Stimulated activated CD8-positive, alpha-beta memory T cell treated with anti-CD3 and anti-CD28 coated beads, Interleukin-15, amount 100 ng/mL, for 4 hours (primary cell): ENCODE measurements at regions not wholly inside any gene's neighbourhood (a gene's known extent, or its start where the extent isn't known, plus 50 kb on each side); places are given as distances from the start of the nearest gene placed in this dataset.

ENCODE experiments used
- DNase-seq, 2 donors: peaks; one replicate each; pipeline ENCODE4 v3.0.0-alpha.2; 2020; ENCODE audit warnings: low read depth in 2 of 2

GRCh38 chr4:14835708-14836425, 166.4 kb upstream of the CPEB2 start:
- DNase-seq, result no peak

GRCh38 chr4:14837860-14838259, 164.4 kb upstream of the CPEB2 start:
- no peak for DNase-seq

DNA sequence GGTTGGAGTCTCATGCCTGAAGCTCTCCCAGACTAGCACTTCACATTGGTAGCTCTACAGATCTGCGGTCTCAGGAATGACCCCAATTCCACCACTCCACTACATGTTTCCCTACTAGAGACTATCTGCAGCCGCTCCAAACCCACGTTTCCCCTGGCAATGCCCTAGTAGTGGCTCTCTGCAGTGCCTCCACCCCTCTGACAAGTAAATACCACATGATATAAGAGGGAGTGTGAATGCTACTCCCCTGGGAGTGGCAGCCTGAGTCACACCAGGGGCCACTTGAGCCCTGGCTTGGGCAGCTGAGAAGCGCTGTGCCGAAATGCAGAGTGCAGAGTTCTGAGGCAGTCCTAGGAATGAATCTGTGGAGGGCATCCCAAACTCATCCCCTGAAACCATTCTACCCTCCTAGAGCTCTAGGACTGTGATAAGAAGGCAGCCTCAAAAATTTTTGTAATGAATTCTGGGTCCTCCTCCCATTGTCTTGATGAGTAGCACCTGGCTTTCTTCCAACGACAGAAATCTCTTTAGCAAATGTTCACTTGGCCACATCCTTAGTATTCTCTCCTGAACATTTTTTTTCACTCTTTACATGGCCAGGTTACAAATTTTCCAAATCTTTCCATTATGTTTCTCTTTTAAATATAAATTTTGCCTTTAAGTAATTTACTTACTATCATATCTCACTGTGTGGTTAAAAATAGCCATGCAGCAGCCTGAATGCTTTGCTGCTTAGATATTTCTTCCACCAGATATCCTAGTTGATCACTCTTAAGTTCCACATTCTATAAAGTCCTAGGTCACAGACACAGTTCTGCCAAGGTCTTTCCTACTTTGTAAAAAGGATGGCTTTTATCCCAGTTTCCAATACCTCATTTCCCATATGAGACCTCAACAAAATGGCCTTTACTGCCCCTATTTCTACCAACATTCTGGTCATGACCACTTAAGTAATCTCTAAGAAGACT, 160.2 kb upstream of the CPEB2 start:
- DNase-seq, result no peak

- no peak for DNase-seq
Observed at GRCh38 chr4:14842964-14843630, 159.2 kb upstream of the CPEB2 start.

- no peak for DNase-seq
Observed at GRCh38 chr4:14844061-14844460, 158.2 kb upstream of the CPEB2 start.

DNA sequence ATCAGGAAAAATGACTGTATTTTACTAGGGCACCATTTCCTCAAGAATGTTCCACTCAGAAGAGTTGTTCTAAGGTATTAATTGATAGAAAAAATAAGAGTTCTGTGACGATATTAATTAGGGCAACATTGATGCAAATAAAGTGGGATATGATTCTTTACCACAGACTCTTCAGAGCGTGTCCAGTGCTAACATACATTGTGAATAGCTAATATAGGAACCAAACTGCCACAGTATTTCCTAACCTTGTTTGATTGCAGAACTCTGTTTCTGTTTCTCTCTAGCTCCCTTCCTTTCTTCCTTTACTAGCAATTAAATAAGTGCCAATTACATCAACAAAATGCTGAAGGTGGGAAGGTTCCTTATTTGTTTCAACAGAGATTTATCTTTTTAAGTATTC, 154.1 kb upstream of the CPEB2 start:
- DNase-seq, result no peak

DNA sequence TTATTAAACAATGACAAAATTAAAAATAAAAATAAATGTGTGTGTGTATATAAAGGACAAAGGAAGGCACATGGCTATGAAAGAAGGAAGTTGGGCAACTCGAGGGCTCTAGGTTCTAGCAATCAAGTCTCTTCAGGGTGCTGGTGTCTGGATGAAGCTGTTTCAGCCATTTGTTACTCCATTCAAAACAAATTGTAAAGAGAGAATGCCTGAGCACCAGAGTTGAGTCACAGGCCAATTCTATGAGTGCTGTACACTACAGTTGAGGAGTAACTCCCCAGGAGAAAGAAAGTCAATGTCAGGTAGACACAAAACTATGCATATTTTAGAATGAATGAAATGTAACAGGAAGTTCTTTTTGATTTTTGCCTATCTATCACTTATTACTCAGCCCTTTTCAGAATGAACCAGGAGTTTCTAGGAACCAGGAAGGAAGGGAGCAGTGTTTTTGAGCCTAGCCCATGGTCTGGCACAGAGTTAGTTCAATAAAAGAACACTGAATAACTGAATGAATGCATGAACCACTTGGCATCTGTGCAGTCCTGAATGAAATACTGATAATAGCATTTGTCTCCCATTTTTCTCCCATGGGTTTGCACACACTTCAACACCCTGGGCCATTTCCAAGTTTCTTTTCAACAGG, 151.7 kb upstream of the CPEB2 start:
- DNase-seq, result no peak

DNA sequence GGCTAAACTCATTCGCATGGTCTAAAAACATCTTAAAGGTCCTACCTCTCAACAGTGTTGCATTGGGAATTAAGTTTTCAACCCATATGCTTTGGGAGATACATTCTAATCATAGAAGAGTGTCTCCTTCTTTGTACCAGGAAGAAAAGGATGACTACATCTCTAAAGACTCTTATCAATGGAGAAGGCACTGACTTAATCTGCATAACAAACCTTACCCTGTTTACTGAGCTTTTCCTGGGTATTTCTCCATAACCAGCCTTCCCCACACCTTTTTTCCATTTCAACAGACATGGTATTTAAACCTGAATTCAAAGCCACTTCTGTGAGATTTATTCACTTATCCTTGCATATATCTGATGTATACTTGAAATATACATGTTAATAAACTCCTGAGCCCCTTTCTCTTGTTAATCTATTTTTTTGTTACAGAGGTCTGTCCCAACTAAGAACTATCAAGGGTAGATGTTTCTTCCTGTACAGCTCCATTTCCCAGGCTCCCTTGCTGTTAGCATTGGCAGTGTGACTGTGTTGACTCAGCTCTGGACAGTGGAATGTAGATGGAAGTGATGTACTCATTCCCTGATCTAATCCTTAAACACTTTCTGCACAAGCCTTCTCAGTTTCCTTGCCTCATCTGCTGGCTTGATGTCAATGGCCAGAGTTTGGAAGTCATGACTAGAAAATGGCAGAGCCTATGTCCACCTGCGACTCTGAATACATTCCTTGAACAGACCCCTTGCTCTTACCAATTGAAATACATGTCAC, 148.9 kb upstream of the CPEB2 start:
- DNase-seq, result no peak

- DNase-seq, result no peak
Observed at GRCh38 chr4:14855719-14856061, 146.6 kb upstream of the CPEB2 start.

DNA sequence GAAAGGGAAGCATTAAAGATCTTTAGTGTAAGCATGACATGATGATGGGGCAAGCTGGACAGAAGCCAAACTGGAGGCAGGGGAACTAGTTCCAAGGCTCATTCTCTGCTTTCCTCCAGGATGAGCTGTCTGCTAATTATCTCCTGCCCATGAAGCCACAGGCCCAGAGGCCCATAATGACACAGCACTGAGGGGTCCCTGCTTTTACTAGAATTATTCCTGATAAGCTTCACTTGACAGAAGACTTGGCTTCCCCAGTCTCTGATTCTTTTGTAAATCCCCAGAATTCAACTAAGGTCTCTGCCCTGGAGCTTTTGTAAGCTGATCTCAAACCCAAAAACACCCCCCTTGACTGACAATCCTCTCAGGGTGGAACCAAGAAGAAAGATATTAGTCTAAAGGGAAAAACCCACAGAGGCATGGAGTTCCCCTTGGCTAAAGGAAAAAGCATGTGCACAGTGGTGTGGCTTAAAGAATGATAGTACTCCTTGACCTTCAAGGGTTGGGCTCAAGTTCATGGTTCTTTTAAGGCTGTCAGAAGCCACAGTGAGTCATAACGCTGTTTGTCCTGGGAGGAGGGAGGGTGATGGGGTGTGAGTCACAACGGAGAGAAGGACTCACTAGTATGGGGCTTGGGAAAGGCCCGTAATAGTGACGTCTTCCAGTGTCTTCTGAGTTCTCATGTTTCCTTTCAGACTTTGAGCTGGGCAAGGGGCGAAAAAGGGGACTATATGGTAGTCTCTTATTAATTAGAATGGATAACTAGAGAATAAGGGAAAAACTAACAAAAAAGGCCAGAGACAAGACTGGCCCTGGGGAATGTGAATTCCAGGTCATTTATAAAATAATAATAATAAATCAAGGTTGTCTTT, 146.0 kb upstream of the CPEB2 start:
- DNase-seq, result peak in 1 of 2 donors; percentile 10

- no peak for DNase-seq
Observed at GRCh38 chr4:14856934-14857235, 145.4 kb upstream of the CPEB2 start.

- no peak for DNase-seq
Observed at GRCh38 chr4:14857475-14857874, 144.8 kb upstream of the CPEB2 start.

- no peak for DNase-seq
Observed at GRCh38 chr4:14857981-14858380, 144.3 kb upstream of the CPEB2 start.

- DNase-seq, result no peak
Observed at GRCh38 chr4:14862891-14863290, 139.4 kb upstream of the CPEB2 start.

GRCh38 chr4:14863418-14864364, 138.6 kb upstream of the CPEB2 start:
- no peak for DNase-seq

DNA sequence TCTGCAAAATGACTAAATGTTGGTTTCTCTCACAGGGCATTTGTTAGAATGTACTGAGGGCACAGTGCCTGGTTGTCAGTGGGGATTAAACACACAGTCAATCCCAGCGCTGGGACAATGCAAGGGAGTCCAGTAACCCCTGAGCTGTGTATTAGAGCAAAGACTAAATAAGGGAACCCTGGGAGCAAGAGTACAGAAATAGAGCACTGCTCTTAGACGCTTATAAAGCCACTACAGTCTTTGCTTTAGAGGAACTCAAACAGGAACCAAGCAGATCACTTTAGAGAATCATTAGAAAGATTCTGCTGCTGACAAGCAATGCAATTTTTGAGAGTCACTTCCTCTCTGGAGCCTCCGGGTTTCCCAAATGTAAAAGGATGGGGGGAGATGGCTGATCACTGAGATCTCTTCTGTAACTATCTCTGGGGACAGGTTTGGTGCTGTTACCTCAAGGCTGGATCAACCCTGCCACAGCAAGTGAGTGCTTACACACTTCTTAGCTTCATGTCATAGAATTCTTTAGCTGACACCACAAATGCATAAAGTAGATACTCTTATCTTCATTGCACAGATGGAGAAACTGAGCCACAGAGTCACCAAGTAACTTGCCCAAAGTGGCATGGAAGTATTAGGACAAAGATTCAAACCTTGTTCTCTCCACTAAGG, 137.8 kb upstream of the CPEB2 start:
- no peak for DNase-seq

DNA sequence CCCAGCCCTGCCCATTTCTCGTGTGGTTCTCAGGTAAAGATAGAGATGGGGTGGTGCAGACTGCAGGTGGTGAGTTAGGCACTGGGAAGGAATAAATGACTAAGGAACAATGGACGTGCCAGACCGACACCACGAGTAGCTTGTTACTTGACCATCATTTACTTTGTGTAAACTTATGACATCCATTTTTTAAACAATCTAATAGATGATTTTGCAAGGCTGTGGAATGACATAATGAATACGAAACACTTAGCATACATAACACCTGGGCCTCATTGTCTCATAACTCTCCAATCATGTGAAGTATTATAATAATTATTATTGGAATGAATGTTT, 137.3 kb upstream of the CPEB2 start:
- DNase-seq, result no peak

DNA sequence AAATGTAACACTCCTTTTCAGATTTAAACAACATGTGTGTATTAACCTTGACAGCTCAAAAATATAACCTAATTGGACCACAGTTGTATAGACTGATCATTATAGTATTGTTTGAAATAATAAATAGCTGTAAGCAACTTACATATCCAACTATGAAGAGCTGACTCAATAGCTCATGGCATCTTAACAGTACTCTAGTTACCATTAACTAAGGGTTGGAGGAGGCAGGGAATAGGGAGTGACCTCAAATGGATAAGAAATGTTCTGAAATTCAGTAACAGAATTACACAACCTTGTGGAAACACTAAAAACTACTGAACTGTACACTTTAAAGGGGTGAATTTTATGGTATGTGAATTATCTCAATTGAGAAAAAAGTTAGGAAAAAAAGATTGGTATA, 136.5 kb upstream of the CPEB2 start:
- DNase-seq, result no peak

DNA sequence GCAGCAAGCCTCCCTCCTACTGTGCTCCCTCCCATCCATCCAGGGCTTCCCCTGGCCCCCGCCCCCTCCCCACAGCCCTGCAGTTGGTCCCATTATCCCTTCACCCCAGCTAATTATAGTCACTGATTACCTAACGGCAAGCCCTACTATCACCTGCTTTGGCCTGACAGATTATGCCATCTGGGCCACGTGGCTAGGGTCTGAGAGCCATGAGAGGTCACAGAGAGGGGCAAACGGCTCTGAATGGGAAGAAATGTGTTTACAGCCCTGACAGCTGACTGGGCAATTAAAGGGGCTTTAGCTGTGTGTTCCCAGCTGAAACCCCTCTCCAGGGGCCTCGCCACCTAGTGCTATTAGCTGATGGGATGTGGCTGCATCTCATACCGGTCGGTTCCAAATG, 134.4 kb upstream of the CPEB2 start:
- DNase-seq, result no peak
